ENCODE measurements at regions not wholly inside any gene's neighbourhood (a gene's known extent, or its start where the extent isn't known, plus 50 kb on each side); places are given as distances from the start of the nearest gene placed in this dataset.

DNA sequence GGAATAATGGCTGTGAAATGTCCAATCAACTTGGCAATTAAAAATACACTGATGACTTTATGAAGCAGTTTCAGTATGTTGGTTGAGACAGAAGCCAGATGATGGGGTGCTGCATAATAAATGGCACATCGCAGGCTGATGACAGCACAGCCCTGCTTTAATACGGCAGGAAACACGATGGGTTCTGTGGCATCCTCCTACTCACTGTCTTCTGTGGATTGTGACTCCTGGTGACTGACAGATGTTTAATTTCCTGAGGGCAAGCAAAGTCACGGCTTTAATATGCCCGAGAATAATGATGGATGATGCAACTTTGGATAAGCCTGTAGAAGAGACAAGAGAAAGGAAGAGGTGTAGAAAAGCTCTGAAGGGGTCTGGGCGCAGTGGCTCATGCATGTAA, 295.4 kb downstream of the TRIML1 start:
- TF ChIP-seq, protein P1, sequence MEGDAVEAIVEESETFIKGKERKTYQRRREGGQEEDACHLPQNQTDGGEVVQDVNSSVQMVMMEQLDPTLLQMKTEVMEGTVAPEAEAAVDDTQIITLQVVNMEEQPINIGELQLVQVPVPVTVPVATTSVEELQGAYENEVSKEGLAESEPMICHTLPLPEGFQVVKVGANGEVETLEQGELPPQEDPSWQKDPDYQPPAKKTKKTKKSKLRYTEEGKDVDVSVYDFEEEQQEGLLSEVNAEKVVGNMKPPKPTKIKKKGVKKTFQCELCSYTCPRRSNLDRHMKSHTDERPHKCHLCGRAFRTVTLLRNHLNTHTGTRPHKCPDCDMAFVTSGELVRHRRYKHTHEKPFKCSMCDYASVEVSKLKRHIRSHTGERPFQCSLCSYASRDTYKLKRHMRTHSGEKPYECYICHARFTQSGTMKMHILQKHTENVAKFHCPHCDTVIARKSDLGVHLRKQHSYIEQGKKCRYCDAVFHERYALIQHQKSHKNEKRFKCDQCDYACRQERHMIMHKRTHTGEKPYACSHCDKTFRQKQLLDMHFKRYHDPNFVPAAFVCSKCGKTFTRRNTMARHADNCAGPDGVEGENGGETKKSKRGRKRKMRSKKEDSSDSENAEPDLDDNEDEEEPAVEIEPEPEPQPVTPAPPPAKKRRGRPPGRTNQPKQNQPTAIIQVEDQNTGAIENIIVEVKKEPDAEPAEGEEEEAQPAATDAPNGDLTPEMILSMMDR (IDR thresholded peaks at IDR 0.05): no peak
- TF ChIP-seq, protein P2, sequence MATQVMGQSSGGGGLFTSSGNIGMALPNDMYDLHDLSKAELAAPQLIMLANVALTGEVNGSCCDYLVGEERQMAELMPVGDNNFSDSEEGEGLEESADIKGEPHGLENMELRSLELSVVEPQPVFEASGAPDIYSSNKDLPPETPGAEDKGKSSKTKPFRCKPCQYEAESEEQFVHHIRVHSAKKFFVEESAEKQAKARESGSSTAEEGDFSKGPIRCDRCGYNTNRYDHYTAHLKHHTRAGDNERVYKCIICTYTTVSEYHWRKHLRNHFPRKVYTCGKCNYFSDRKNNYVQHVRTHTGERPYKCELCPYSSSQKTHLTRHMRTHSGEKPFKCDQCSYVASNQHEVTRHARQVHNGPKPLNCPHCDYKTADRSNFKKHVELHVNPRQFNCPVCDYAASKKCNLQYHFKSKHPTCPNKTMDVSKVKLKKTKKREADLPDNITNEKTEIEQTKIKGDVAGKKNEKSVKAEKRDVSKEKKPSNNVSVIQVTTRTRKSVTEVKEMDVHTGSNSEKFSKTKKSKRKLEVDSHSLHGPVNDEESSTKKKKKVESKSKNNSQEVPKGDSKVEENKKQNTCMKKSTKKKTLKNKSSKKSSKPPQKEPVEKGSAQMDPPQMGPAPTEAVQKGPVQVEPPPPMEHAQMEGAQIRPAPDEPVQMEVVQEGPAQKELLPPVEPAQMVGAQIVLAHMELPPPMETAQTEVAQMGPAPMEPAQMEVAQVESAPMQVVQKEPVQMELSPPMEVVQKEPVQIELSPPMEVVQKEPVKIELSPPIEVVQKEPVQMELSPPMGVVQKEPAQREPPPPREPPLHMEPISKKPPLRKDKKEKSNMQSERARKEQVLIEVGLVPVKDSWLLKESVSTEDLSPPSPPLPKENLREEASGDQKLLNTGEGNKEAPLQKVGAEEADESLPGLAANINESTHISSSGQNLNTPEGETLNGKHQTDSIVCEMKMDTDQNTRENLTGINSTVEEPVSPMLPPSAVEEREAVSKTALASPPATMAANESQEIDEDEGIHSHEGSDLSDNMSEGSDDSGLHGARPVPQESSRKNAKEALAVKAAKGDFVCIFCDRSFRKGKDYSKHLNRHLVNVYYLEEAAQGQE (IDR thresholded peaks at IDR 0.05; ENCODE audit: insufficient read depth in 1 of 2, low read depth in 2 of 2, low read length in 1 of 2): no peak
- TF ChIP-seq SIN3A (IDR thresholded peaks at IDR 0.05; ENCODE audit: borderline replicate concordance, insufficient read depth, low read depth, low read length): no peak
